GM12872 (cell line): ENCODE measurements at regions not wholly inside any gene's neighbourhood (a gene's known extent, or its start where the extent isn't known, plus 50 kb on each side); places are given as distances from the start of the nearest gene placed in this dataset.

Source experiments
- CTCF ChIP-seq: IDR thresholded peaks from 3 replicates; pipeline ENCODE4 v1.5.1; 2011; ENCODE audit warnings: low read depth, mild to moderate bottlenecking, low read length, moderate library complexity; ENCODE audit not compliant: insufficient read depth

GRCh38 chr9:135332979-135333748, 146.4 kb upstream of the PPP1R26 start:
- TF ChIP-seq CTCF, result no peak

- TF ChIP-seq CTCF, result no peak
Observed at GRCh38 chr9:135334953-135335460, 144.6 kb upstream of the PPP1R26 start.

GRCh38 chr9:135335691-135336181, 143.8 kb upstream of the PPP1R26 start:
- no peak for TF ChIP-seq CTCF

GRCh38 chr9:135336722-135337527, 142.7 kb upstream of the PPP1R26 start:
- TF ChIP-seq CTCF, result no peak

GRCh38 chr9:135338546-135338945, 141.0 kb upstream of the PPP1R26 start:
- no peak for TF ChIP-seq CTCF

- TF ChIP-seq CTCF, result no peak
Observed at GRCh38 chr9:135339378-135339973, 140.1 kb upstream of the PPP1R26 start.

- TF ChIP-seq CTCF, result no peak
Observed at GRCh38 chr9:135340143-135340655, 139.4 kb upstream of the PPP1R26 start.
